ENCODE measurements at regions not wholly inside any gene's neighbourhood (a gene's known extent, or its start where the extent isn't known, plus 50 kb on each side); places are given as distances from the start of the nearest gene placed in this dataset.
"Not testable (repeated sequence)": the region's sequence is repeated elsewhere in the genome, so short reads cannot be mapped to it uniquely, and the experiment has no call there.

GRCh38 chr20:5696011-5696559, 54.1 kb upstream of the SHLD1 start:
- ChIA-PET CTCF (no interaction called here), POLR2A (ENCODE audit: low non-redundant PET) (no interaction called here)
- TF ChIP-seq, protein P1, sequence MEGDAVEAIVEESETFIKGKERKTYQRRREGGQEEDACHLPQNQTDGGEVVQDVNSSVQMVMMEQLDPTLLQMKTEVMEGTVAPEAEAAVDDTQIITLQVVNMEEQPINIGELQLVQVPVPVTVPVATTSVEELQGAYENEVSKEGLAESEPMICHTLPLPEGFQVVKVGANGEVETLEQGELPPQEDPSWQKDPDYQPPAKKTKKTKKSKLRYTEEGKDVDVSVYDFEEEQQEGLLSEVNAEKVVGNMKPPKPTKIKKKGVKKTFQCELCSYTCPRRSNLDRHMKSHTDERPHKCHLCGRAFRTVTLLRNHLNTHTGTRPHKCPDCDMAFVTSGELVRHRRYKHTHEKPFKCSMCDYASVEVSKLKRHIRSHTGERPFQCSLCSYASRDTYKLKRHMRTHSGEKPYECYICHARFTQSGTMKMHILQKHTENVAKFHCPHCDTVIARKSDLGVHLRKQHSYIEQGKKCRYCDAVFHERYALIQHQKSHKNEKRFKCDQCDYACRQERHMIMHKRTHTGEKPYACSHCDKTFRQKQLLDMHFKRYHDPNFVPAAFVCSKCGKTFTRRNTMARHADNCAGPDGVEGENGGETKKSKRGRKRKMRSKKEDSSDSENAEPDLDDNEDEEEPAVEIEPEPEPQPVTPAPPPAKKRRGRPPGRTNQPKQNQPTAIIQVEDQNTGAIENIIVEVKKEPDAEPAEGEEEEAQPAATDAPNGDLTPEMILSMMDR (conservative IDR thresholded peaks at IDR 0.05; ENCODE audit: low read depth), result no peak
- peak; percentile 57 for DNase-seq (ENCODE audit: low spot score)
- peak overlapping the region; percentile 52 for H3K27ac ChIP-seq

- no peak overlapping the region for H3K27ac ChIP-seq
- POLR2A ChIA-PET (ENCODE audit: low non-redundant PET), result no interaction called here
- TF ChIP-seq, protein P1 (conservative IDR thresholded peaks at IDR 0.05; ENCODE audit: low read depth), result no peak
- no peak for DNase-seq (ENCODE audit: low spot score)
- CTCF ChIA-PET, result interaction anchor here (0.6 kb wide), 1 partner anchor 24 kb away, joined by 5 read pairs; no protein-coding TSS in a partner anchor
Measured at GRCh38 chr20:5691918-5692618, 58.1 kb upstream of the SHLD1 start.

DNA sequence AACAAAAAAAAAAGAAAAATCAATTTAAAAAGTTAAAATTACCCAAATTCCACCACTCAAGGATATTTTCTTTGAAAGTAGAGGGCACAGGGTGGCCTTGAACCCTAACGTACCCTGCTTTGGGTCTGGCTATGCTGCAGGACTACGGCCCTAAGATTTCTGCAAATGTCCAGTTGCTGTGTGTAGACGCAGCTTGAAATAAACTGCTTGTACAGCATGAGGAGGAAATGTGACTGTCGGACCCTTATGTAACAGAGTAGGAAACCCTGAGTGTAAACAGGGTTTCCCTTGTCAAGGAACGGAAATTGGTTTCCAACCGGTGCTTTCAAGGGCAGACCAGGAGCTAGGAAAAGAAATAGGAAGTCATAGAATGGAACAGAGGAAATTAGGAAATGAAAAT, 60.7 kb upstream of the SHLD1 start:
- TF ChIP-seq, protein P1 (conservative IDR thresholded peaks at IDR 0.05; ENCODE audit: low read depth), result no peak
- no peak for DNase-seq (ENCODE audit: low spot score)
- ChIA-PET POLR2A (ENCODE audit: low non-redundant PET) (no interaction called here), CTCF (interaction anchor here (1.0 kb wide), 1 partner anchor 11 kb away, joined by 4 read pairs; no protein-coding TSS in a partner anchor)
- no peak overlapping the region for H3K27ac ChIP-seq

DNA sequence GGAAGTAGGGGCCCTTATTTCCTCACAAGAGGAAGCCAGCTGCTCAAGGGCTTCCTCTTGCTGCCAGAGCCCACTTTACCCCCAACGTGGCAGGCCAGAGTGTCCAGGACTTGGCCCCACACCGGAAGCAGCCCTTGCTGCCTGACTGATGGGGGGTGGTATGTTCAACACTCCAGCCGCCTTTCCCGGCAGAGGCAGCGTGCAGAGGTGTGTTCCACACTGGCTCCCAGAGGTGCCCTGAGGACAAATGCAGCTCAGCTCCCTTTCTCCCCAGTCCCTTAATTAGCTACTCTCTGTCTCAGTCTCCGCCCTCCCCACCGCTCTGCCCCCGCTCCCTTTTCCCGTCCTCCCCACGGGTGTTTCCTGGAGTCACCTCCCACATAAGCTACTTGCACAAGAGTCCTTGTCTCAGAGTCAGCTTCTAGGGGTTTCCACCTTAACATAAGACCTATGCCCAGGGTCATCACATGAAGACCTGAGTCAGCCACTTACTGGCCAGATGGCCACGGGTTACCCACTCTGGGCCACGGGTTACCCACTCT, 61.7 kb upstream of the SHLD1 start:
- POLR2A ChIA-PET (ENCODE audit: low non-redundant PET), result no interaction called here
- TF ChIP-seq, protein P1 (conservative IDR thresholded peaks at IDR 0.05; ENCODE audit: low read depth), result no peak
- CTCF ChIA-PET, result interaction anchor here (1.0 kb wide), 1 partner anchor 10 kb away, joined by 4 read pairs; no protein-coding TSS in a partner anchor
- DNase-seq (ENCODE audit: low spot score), result no peak
- no peak overlapping the region for H3K27ac ChIP-seq

- H3K27ac ChIP-seq, result no peak overlapping the region
- ChIA-PET CTCF (no interaction called here), POLR2A (ENCODE audit: low non-redundant PET) (no interaction called here)
- no peak for DNase-seq (ENCODE audit: low spot score)
- TF ChIP-seq, protein P1 (conservative IDR thresholded peaks at IDR 0.05; ENCODE audit: low read depth), result no peak
Measured at GRCh38 chr20:5687884-5688283, 62.3 kb upstream of the SHLD1 start.

DNA sequence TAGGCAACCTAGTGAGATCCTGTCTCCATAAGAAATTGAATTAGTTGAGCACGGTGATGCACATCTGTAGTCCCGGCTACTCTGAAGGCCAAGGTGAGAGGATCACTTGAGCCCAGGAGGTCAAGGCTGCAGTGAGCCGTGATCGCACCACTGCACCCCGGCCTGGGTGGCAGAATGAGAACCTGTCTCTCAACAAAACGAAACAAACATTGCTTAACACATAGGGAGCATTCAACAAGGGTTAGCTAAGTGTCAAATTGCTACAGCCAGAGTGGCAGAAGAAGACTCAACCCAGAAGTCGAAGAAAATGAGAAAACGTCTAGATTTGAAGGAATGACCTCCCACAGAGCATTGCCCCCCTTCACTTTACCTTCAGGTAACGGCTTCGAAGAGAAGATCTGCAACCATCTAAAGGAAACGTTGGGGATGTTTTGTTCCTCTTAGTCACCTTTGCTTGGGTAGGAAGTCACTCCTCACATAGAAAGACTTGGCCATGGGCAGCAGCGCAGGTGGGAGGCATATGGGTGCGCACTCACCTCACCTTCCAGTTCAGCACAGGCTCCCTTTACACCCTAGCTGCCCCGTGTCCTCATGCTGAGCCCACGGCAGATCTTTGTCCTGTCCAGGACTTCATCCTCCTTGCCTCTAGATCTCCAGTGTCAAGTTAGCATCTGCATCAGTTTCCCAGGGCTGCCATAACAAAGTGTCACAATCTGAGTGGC, 63.7 kb upstream of the SHLD1 start:
- ChIA-PET CTCF (interaction anchor here (0.6 kb wide), 1 partner anchor 25 kb away, joined by 3 read pairs; no protein-coding TSS in a partner anchor), POLR2A (ENCODE audit: low non-redundant PET) (no interaction called here)
- no peak for DNase-seq (ENCODE audit: low spot score)
- H3K27ac ChIP-seq, result no peak overlapping the region
- TF ChIP-seq, protein P1 (conservative IDR thresholded peaks at IDR 0.05; ENCODE audit: low read depth), result no peak

- CTCF ChIA-PET; H3K27ac ChIP-seq; POLR2A ChIA-PET (ENCODE audit: low non-redundant PET): not testable (repeated sequence)
Measured at GRCh38 chr20:5682556-5682955, 67.6 kb upstream of the SHLD1 start.

More at GRCh38 chr20:5682556-5682955, 67.6 kb upstream of the SHLD1 start:
- DNase-seq (ENCODE audit: low spot score), result not testable (repeated sequence)
